ENCODE measurements at regions not wholly inside any gene's neighbourhood (a gene's known extent, or its start where the extent isn't known, plus 50 kb on each side); places are given as distances from the start of the nearest gene placed in this dataset.

DNA sequence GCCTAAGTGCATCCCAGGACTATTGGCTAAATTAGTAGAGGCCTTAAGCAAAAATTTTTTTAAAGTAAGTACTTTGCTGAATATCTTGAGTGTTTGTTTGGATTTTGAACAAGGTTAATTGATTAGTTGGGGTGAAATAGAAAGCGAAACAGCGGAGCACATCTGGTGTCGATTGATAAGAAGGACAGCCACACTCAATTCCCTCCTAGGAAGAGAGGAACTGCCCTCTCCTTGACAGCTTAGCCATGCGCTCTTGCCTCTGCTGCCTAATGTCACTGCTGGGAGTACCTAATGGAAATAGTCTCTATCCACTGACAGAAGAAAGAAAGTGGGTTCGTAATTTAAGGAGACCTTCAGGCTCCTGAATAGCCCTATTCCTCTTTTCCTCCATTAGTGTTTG, 943.6 kb downstream of the DIPK2A start:
- Histone ChIP-seq H3K36me3 (ENCODE audit: control insufficient read depth in 4 of 4, insufficient read depth in 3 of 4, low read depth in 1 of 4, low read length in 3 of 4) (no peaks in the 10 kb centered on the region), H3K4me1 (ENCODE audit: control insufficient read depth in 4 of 4, insufficient read depth in 4 of 4, low read length in 3 of 4) (no peaks in the 10 kb centered on the region), H3K27ac (ENCODE audit: low read depth in 1 of 2, low read length in 2 of 2) (no peak overlapping the region), H3K4me3 (ENCODE audit: low read depth in 1 of 3, low read length in 3 of 3) (peak overlapping the region in 1 of 3 donors; percentile 27), H3K9ac (ENCODE audit: low read depth in 1 of 2, low read length in 2 of 2) (no peak overlapping the region), H3K27me3 (ENCODE audit: control insufficient read depth in 4 of 4, insufficient read depth in 4 of 4, low read length in 3 of 4) (no peaks in the 10 kb centered on the region), H3K9me3 (ENCODE audit: control insufficient read depth in 4 of 4, low read length in 3 of 4) (peaks cover 0 to 5% (median 0%) of the 10 kb centered on the region in 4 donors)
- TF ChIP-seq FOXA2 (IDR thresholded peaks at IDR 0.05) (no peak), ATF3 (IDR thresholded peaks at IDR 0.05) (no peak), TAF1 (conservative IDR thresholded peaks at IDR 0.05) (no peak), FOXA1 (IDR thresholded peaks at IDR 0.05) (no peak), GABPA (IDR thresholded peaks at IDR 0.05 in 1 of 2, conservative IDR thresholded peaks at IDR 0.05 in 1 of 2) (no peak)
- TF ChIP-seq, protein P1, sequence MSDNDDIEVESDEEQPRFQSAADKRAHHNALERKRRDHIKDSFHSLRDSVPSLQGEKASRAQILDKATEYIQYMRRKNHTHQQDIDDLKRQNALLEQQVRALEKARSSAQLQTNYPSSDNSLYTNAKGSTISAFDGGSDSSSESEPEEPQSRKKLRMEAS (IDR thresholded peaks at IDR 0.05) = no peak
- TF ChIP-seq, protein P2, sequence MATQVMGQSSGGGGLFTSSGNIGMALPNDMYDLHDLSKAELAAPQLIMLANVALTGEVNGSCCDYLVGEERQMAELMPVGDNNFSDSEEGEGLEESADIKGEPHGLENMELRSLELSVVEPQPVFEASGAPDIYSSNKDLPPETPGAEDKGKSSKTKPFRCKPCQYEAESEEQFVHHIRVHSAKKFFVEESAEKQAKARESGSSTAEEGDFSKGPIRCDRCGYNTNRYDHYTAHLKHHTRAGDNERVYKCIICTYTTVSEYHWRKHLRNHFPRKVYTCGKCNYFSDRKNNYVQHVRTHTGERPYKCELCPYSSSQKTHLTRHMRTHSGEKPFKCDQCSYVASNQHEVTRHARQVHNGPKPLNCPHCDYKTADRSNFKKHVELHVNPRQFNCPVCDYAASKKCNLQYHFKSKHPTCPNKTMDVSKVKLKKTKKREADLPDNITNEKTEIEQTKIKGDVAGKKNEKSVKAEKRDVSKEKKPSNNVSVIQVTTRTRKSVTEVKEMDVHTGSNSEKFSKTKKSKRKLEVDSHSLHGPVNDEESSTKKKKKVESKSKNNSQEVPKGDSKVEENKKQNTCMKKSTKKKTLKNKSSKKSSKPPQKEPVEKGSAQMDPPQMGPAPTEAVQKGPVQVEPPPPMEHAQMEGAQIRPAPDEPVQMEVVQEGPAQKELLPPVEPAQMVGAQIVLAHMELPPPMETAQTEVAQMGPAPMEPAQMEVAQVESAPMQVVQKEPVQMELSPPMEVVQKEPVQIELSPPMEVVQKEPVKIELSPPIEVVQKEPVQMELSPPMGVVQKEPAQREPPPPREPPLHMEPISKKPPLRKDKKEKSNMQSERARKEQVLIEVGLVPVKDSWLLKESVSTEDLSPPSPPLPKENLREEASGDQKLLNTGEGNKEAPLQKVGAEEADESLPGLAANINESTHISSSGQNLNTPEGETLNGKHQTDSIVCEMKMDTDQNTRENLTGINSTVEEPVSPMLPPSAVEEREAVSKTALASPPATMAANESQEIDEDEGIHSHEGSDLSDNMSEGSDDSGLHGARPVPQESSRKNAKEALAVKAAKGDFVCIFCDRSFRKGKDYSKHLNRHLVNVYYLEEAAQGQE (IDR thresholded peaks at IDR 0.05) = no peak
- DNase-seq (ENCODE audit: low spot score) = no peak
- 46% methylated on average over 5 of the region's 5 CpGs for WGBS

DNA sequence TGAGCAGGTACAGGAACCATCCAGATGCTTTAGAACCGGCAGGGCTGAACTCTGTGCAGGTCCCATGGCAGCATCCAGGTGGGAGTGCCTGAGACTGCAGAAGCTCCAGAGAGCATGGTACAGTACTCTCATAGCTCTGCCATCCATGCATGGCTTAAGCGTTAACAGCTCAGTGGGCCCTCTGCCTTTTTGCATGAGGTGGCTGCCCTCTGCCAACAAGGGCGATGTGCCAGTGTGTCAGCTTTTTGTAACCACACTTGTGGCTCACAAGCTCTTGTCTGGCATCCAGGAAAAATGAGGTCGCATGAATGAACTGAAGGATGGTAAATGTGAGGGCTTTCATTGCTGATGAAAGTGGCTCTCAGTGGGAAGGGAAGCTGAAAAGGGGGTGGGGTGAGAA, 950.1 kb downstream of the DIPK2A start:
- no peak overlapping the region for H3K4me3 ChIP-seq (ENCODE audit: low read depth in 1 of 3, low read length in 3 of 3)
- TF ChIP-seq HNF4G (IDR thresholded peaks at IDR 0.05) = no peak
- H3K36me3 ChIP-seq (ENCODE audit: control insufficient read depth in 4 of 4, insufficient read depth in 3 of 4, low read depth in 1 of 4, low read length in 3 of 4) = no peaks in the 10 kb centered on the region
- DNase-seq (ENCODE audit: low spot score) = no peak
- no peaks in the 10 kb centered on the region for H3K9me3 ChIP-seq (ENCODE audit: control insufficient read depth in 4 of 4, low read length in 3 of 4)
- H3K27me3 ChIP-seq (ENCODE audit: control insufficient read depth in 4 of 4, insufficient read depth in 4 of 4, low read length in 3 of 4) = no peaks in the 10 kb centered on the region
- no peak overlapping the region for H3K9ac ChIP-seq (ENCODE audit: low read depth in 1 of 2, low read length in 2 of 2)
- H3K4me1 ChIP-seq (ENCODE audit: control insufficient read depth in 4 of 4, insufficient read depth in 4 of 4, low read length in 3 of 4) = peaks cover 0 to 3% (median 0%) of the 10 kb centered on the region in 4 donors
- H3K27ac ChIP-seq (ENCODE audit: low read depth in 1 of 2, low read length in 2 of 2) = no peak overlapping the region
- WGBS = 69% methylated on average over 4 of the region's 4 CpGs

DNA sequence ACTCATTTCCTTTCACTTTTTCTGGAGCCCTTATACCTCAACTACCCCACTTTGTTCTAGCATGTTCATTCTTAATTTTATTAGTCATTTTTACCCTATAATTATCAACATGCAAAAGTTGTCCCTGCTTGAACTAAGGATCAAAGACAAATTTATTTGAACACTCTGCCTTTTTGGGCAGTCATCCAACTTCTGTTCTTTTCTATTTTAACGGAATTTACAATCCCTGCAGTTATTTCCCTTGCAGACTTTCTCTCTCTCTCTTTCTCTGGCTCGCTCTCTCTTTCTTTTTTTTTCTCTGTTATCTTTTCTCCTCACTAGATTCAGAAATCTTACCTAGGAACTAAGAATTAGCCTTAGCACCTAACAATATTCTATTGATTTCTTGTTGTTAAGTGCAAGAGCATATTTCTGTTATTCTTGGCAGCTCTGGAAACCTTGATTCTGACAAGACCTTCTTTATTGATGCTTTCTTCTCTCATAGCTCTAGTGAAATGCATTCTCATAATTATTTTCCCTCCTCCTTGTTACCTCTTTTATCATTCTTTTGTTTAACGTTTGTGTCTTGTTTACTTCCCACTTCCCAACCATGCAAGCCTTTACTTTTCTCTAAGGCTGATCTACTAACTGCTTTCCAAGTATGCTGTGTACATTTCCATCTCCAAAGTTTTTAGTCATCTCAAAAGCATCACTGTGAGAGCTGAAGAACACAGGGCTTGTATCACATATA, 951.6 kb downstream of the DIPK2A start:
- 25% methylated on average over 3 of the region's 3 CpGs for WGBS
- Histone ChIP-seq H3K27ac (ENCODE audit: low read depth in 1 of 2, low read length in 2 of 2) (no peak overlapping the region), H3K4me1 (ENCODE audit: control insufficient read depth in 4 of 4, insufficient read depth in 4 of 4, low read length in 3 of 4) (peaks cover 0 to 3% (median 0%) of the 10 kb centered on the region in 4 donors), H3K9me3 (ENCODE audit: control insufficient read depth in 4 of 4, low read length in 3 of 4) (no peaks in the 10 kb centered on the region), H3K36me3 (ENCODE audit: control insufficient read depth in 4 of 4, insufficient read depth in 3 of 4, low read depth in 1 of 4, low read length in 3 of 4) (no peaks in the 10 kb centered on the region), H3K4me3 (ENCODE audit: low read depth in 1 of 3, low read length in 3 of 3) (no peak overlapping the region), H3K27me3 (ENCODE audit: control insufficient read depth in 4 of 4, insufficient read depth in 4 of 4, low read length in 3 of 4) (no peaks in the 10 kb centered on the region), H3K9ac (ENCODE audit: low read depth in 1 of 2, low read length in 2 of 2) (no peak overlapping the region)
- DNase-seq (ENCODE audit: low spot score) = no peak
- no peak for TF ChIP-seq RAD21 (IDR thresholded peaks at IDR 0.05)
- TF ChIP-seq RXRA (IDR thresholded peaks at IDR 0.05) = no peak
- TF ChIP-seq EGR1 (IDR thresholded peaks at IDR 0.05; ENCODE audit: low read depth in 2 of 2) = no peak
- no peak for TF ChIP-seq TAF1 (conservative IDR thresholded peaks at IDR 0.05)
- TF ChIP-seq FOXA2 (IDR thresholded peaks at IDR 0.05) = no peak
- TF ChIP-seq, protein P3, sequence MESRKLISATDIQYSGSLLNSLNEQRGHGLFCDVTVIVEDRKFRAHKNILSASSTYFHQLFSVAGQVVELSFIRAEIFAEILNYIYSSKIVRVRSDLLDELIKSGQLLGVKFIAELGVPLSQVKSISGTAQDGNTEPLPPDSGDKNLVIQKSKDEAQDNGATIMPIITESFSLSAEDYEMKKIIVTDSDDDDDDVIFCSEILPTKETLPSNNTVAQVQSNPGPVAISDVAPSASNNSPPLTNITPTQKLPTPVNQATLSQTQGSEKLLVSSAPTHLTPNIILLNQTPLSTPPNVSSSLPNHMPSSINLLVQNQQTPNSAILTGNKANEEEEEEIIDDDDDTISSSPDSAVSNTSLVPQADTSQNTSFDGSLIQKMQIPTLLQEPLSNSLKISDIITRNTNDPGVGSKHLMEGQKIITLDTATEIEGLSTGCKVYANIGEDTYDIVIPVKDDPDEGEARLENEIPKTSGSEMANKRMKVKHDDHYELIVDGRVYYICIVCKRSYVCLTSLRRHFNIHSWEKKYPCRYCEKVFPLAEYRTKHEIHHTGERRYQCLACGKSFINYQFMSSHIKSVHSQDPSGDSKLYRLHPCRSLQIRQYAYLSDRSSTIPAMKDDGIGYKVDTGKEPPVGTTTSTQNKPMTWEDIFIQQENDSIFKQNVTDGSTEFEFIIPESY (IDR thresholded peaks at IDR 0.05) = no peak
- TF ChIP-seq CTCF (IDR thresholded peaks at IDR 0.05; ENCODE audit: low read depth, low read length, missing input control) = no peak
- no peak for TF ChIP-seq ATF3 (IDR thresholded peaks at IDR 0.05)
- no peak for TF ChIP-seq JUND (IDR thresholded peaks at IDR 0.05)
- TF ChIP-seq, protein P1 (IDR thresholded peaks at IDR 0.05) = no peak
- no peak for TF ChIP-seq FOXA1 (IDR thresholded peaks at IDR 0.05)
- TF ChIP-seq HNF4A (conservative IDR thresholded peaks at IDR 0.05) = no peak
- TF ChIP-seq SP1 (IDR thresholded peaks at IDR 0.05) = no peak
- no peak for TF ChIP-seq YY1 (IDR thresholded peaks at IDR 0.05)
- TF ChIP-seq NR2F2 (IDR thresholded peaks at IDR 0.05) = no peak
- TF ChIP-seq HNF4G (IDR thresholded peaks at IDR 0.05) = no peak
